BE2C (cell line): ENCODE measurements at regions not wholly inside any gene's neighbourhood (a gene's known extent, or its start where the extent isn't known, plus 50 kb on each side); places are given as distances from the start of the nearest gene placed in this dataset.
A peak's percentile ranks its signal among the peaks of the same experiment; 100 is the strongest.

Experiments used
- DNase-seq: peaks from one replicate; pipeline ENCODE4 v3.0.0-alpha.2; 2020
- H3K27me3 ChIP-seq: fragments of 250-450 bp; sonication (Bioruptor Pico); 2 replicates; pipeline ENCODE4 v1.5.1; 2020; ENCODE audit warnings: mild to moderate bottlenecking
- H3K36me3 ChIP-seq: fragments of 250-450 bp; sonication (Bioruptor Pico); 2 replicates; pipeline ENCODE4 v1.5.1; 2020; ENCODE audit warnings: mild to moderate bottlenecking
- H3K4me1 ChIP-seq: fragments of 250-450 bp; sonication (Bioruptor Pico); 2 replicates; pipeline ENCODE4 v1.5.1; 2020
- H3K4me3 ChIP-seq: 2 replicates; pipeline ENCODE4 v1.5.1; 2011; ENCODE audit warnings: low read depth, low read length
- H3K9me3 ChIP-seq: fragments of 250-450 bp; sonication (Bioruptor Pico); 2 replicates; pipeline ENCODE4 v1.5.1; 2020
- TF ChIP-seq, protein P1 (sequence below): IDR thresholded peaks from 2 replicates; pipeline ENCODE4 v1.5.1; 2012; ENCODE audit warnings: mild to moderate bottlenecking, low read depth, low read length

DNA sequence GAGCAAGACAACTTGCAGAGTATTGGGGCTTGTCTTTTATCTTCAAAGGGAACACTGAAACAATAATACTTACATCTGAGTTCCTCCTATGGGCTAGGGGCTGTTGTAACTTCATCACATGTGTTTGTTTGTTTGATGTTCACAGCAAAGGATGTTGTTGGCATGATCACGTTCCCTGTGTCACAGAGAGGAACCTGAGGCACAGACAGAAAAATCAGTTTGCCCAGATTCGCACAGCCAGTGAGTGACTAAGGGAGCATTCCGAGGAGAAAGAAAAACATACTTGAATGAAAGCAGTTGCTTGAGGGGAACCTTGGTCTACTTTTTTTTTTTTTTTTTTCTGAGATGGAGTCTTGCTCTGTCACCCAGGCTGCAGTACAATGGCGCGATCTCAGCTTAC, 87.2 kb upstream of the PFKP start:
- H3K36me3 ChIP-seq: no peaks in the 10 kb centered on the region
- H3K4me3 ChIP-seq: no peak overlapping the region
- no peaks in the 10 kb centered on the region for H3K9me3 ChIP-seq
- no peak for DNase-seq
- H3K27me3 ChIP-seq: no peaks in the 10 kb centered on the region; the same call in 1 of the 2 replicates
- TF ChIP-seq, protein P1, sequence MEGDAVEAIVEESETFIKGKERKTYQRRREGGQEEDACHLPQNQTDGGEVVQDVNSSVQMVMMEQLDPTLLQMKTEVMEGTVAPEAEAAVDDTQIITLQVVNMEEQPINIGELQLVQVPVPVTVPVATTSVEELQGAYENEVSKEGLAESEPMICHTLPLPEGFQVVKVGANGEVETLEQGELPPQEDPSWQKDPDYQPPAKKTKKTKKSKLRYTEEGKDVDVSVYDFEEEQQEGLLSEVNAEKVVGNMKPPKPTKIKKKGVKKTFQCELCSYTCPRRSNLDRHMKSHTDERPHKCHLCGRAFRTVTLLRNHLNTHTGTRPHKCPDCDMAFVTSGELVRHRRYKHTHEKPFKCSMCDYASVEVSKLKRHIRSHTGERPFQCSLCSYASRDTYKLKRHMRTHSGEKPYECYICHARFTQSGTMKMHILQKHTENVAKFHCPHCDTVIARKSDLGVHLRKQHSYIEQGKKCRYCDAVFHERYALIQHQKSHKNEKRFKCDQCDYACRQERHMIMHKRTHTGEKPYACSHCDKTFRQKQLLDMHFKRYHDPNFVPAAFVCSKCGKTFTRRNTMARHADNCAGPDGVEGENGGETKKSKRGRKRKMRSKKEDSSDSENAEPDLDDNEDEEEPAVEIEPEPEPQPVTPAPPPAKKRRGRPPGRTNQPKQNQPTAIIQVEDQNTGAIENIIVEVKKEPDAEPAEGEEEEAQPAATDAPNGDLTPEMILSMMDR: no peak
- H3K4me1 ChIP-seq: no peaks in the 10 kb centered on the region

DNA sequence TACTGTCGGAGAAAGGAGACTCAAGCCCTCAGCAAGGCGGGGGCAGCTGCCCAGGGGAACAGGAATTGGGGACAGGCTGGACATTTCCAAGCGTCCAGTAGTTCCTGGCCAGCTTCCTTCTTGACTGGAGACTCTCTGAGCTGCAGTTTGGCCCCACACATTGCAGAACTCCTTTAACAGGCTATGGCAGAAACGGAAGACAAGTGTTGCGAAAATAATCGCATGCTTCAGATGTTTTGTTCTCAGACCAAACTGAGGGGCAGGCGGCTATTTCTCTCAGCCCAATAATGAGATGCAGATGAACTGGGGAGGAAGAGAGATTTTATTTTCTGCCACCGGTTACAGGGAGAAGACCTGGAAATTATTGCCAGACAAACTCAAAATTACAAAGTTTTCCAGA, 88.0 kb upstream of the PFKP start:
- Histone ChIP-seq H3K4me3 (no peak overlapping the region), H3K4me1 (no peaks in the 10 kb centered on the region), H3K9me3 (no peaks in the 10 kb centered on the region), H3K36me3 (no peaks in the 10 kb centered on the region), H3K27me3 (no peaks in the 10 kb centered on the region)
- TF ChIP-seq, protein P1: no peak
- no peak for DNase-seq

DNA sequence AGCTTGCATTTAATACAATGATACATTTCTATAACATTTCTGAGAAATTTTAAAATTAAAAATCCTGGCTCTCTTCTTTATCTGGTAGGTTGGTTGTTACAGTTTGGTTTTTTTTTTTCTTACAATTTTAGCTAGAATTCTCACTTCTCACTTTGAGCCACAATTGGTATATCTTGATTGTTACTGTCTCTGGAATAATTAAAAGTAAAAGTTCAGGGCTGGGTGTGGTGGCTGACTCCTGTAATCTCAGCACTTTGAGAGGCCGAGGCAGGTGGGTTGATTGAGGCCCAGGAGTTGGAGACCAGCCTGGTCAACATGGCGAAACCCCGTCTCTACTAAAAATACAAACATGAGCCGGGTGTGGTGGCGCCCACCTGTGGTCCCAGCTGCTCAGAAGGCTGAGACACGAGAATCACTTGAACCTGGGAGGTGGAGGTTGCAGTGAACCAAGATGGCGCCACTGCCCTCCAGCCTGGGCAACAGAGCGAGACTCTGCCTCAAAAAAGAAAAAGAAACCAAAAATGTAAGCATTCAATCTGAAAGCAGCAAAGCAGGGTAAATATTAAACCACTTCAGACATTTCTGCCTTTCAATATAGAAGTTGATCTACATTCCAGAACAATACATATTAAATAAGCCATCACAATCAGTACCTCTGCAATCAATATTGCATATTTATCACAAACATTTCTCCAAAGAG, 88.6 kb upstream of the PFKP start:
- no peaks in the 10 kb centered on the region for H3K36me3 ChIP-seq
- no peaks in the 10 kb centered on the region for H3K27me3 ChIP-seq
- DNase-seq: no peak
- H3K9me3 ChIP-seq: no peaks in the 10 kb centered on the region
- H3K4me1 ChIP-seq: no peaks in the 10 kb centered on the region
- TF ChIP-seq, protein P1: no peak
- no peak overlapping the region for H3K4me3 ChIP-seq

DNA sequence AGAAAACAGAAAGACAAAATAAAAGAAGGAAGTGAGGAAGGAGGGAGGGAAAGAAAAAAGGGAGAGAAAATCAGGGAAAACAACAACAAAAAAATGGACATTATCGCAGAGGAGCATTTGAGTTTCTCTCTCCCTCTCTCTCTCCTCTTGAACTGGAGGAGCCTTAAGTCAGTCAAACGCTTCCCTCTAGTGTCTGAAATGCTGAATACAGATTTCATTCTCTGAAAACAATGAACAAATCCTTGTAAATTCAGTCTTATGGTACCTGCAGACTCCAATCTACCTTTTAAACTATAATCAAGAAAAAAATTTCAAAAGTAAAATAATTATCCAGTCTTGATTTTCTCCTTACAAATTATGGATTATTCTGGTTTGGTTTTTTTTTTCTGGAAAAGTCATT, 89.2 kb upstream of the PFKP start:
- H3K9me3 ChIP-seq: no peaks in the 10 kb centered on the region
- no peaks in the 10 kb centered on the region for H3K27me3 ChIP-seq
- no peaks in the 10 kb centered on the region for H3K4me1 ChIP-seq
- no peak overlapping the region for H3K4me3 ChIP-seq
- TF ChIP-seq, protein P1: peak; percentile 29; the same call in 1 of the 2 replicates
- no peaks in the 10 kb centered on the region for H3K36me3 ChIP-seq
- no peak for DNase-seq

DNA sequence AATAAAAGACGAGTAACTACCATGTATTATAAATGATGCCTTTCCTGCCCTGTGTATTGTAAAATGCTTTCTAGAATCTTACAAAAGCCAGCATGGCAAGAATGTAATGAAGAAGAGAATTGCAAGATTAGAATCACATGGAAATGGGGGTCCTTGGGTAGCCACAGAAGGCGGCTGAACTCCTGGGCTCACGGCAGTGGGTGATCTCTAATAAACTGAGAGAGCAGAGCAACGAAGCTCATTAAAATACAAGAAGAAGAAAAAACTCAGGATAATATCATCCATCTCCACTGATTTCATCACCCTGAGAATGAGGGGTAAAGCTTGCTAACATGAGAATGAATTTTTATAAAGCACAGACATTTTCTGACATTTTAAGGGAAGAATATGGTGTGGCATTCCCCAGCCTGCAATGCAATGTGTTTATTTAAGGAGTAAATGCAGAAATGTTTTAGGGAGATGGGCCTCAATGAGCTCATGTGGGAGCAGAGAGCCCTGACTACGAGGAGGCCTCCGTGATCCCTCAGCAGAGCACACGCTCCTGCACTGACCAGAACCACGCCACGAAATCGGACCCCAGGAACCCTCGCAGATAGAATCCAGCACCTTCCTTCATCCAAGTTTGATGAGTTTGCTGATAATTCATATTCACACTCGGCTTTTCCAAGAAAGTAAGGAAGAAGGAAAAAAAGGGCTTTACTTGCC, 92.7 kb upstream of the PFKP start:
- Histone ChIP-seq H3K9me3 (no peaks in the 10 kb centered on the region), H3K36me3 (no peaks in the 10 kb centered on the region), H3K4me1 (no peaks in the 10 kb centered on the region), H3K27me3 (no peaks in the 10 kb centered on the region), H3K4me3 (no peak overlapping the region)
- TF ChIP-seq, protein P1: no peak
- DNase-seq: no peak

DNA sequence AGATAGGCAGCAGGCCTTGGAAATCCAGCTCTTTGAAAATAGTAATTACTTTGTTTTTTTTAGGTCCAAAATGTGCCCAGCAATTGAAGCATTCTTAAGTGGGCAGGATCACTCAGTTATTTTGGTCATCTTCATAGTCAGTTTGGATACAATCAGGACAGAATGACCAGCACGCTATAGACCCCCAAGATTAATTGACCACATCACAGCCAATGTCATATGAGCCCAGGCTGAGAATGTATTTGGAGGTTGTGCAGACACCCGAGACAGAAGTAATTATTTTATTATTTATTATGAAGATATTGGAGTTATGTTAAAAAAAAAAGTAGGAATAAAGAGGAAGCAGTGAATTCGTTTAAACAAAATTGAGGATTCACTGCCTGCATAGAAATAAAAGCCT, 93.3 kb upstream of the PFKP start:
- Histone ChIP-seq H3K9me3 (no peaks in the 10 kb centered on the region), H3K4me1 (no peaks in the 10 kb centered on the region), H3K4me3 (no peak overlapping the region), H3K27me3 (no peaks in the 10 kb centered on the region), H3K36me3 (no peaks in the 10 kb centered on the region)
- no peak for DNase-seq
- TF ChIP-seq, protein P1: no peak
